A673 (cell line): ENCODE measurements at regions not wholly inside any gene's neighbourhood (a gene's known extent, or its start where the extent isn't known, plus 50 kb on each side); places are given as distances from the start of the nearest gene placed in this dataset.

Experiments used
- BruUV-seq: library from RNA; stranded (reverse); fragments of 400-500 nt; replicated peaks from 2 replicates; lab custom pipeline; 2021; lab: Mats Ljungman, UMichigan
- CTCF ChIA-PET: fragments of 300-600 bp; sonication (Branson Sonifier 250); formaldehyde crosslinking; loops from one replicate; lab custom pipeline; 2022; ENCODE audit warnings: antibody characterized with exemption; lab: Charles Lee
- POLR2A ChIA-PET: fragments of 300-600 bp; sonication (Branson Sonifier 250); formaldehyde crosslinking; loops from one replicate; lab custom pipeline; 2022; ENCODE audit warnings: antibody characterized with exemption; ENCODE audit not compliant: low non-redundant PET; lab: Charles Lee
- DNase-seq: peaks from one replicate; pipeline ENCODE4 v3.0.0-alpha.2; 2015; ENCODE audit warnings: low spot score
- H3K27ac ChIP-seq: fragments of 200-600 bp; sonication (generic); 2 replicates; pipeline ENCODE4 v1.5.1; 2016; ENCODE audit warnings: mixed run types, low read depth, mild to moderate bottlenecking, mixed read lengths, antibody characterized with exemption, low read length; ENCODE audit not compliant: poor library complexity, severe bottlenecking
- H3K27me3 ChIP-seq: fragments of 200-600 bp; sonication (generic); replicated peaks from 2 replicates; pipeline ENCODE4 v1.6.1; 2017; ENCODE audit warnings: mixed run types, low read depth, mild to moderate bottlenecking, mixed read lengths, antibody characterized with exemption, low read length; ENCODE audit not compliant: insufficient read depth, poor library complexity
- H3K36me3 ChIP-seq: fragments of 200-600 bp; sonication (generic); 2 replicates; pipeline ENCODE4 v1.6.1; 2016; ENCODE audit warnings: mixed run types, mild to moderate bottlenecking, mixed read lengths, antibody characterized with exemption, low read length; ENCODE audit not compliant: insufficient read depth, poor library complexity, severe bottlenecking
- H3K4me1 ChIP-seq: fragments of 200-600 bp; sonication (generic); 2 replicates; pipeline ENCODE4 v1.6.1; 2017; ENCODE audit warnings: mixed run types, mild to moderate bottlenecking, mixed read lengths, antibody characterized with exemption, low read length; ENCODE audit not compliant: insufficient read depth, poor library complexity, severe bottlenecking
- H3K4me3 ChIP-seq: fragments of 200-600 bp; sonication (generic); 2 replicates; pipeline ENCODE4 v1.5.1; 2016; ENCODE audit warnings: low read depth, mixed run types, mild to moderate bottlenecking, mixed read lengths, low read length; ENCODE audit not compliant: poor library complexity, severe bottlenecking
- H3K9me3 ChIP-seq: fragments of 200-600 bp; sonication (generic); 2 replicates; pipeline ENCODE4 v1.6.1; 2016; ENCODE audit warnings: mixed run types, low read depth, mild to moderate bottlenecking, mixed read lengths, antibody characterized with exemption, low read length; ENCODE audit not compliant: poor library complexity, severe bottlenecking
- CTCF ChIP-seq: fragments of 300-800, 200-600 bp; sonication (generic); conservative IDR thresholded peaks from 2 replicates; pipeline ENCODE4 v1.5.1; 2017; ENCODE audit warnings: low read depth, mild to moderate bottlenecking, antibody characterized with exemption, low read length, moderate library complexity, mixed read lengths
- EZH2 ChIP-seq: fragments of 200-600 bp; sonication (generic); IDR thresholded peaks from 2 replicates; pipeline ENCODE4 v1.6.1; 2017; ENCODE audit warnings: borderline replicate concordance, low read depth, mild to moderate bottlenecking, mixed read lengths, antibody characterized with exemption, low read length; ENCODE audit not compliant: poor library complexity, severe bottlenecking
- intact Hi-C: fragments of 100-400 bp; cut with micrococcal nuclease; formaldehyde crosslinking; loops from one replicate; pipeline ENCODE4 v1.10.0; 2022; ENCODE audit not compliant: unreplicated experiment

GRCh38 chr3:117666325-117666724 is 956.7 kb downstream of the TUSC7 start:
- no peak for TF ChIP-seq CTCF
- no peak for TF ChIP-seq EZH2
- DNase-seq = no peak
- POLR2A ChIA-PET = interaction anchor here (0.7 kb wide), 1 partner anchor 229 kb away, joined by 5 read pairs; no protein-coding TSS in a partner anchor
- intact Hi-C loops = no loop called here
- no peaks in the 10 kb centered on the region for H3K36me3 ChIP-seq
- H3K4me3 ChIP-seq = no peak overlapping the region
- no peak overlapping the region for H3K27ac ChIP-seq
- no peaks in the 10 kb centered on the region for H3K9me3 ChIP-seq
- H3K4me1 ChIP-seq = no peaks in the 10 kb centered on the region
- BruUV-seq = no TSS peak
- CTCF ChIA-PET = no interaction called here
- no peaks in the 10 kb centered on the region for H3K27me3 ChIP-seq

- no peaks in the 10 kb centered on the region for H3K9me3 ChIP-seq
- no peak for DNase-seq
- POLR2A ChIA-PET = interaction anchor here (0.7 kb wide), 1 partner anchor 228 kb away, joined by 5 read pairs; no protein-coding TSS in a partner anchor
- no TSS peak for BruUV-seq
- H3K27me3 ChIP-seq = no peaks in the 10 kb centered on the region
- H3K36me3 ChIP-seq = no peaks in the 10 kb centered on the region
- TF ChIP-seq CTCF = no peak
- no peak for TF ChIP-seq EZH2
- H3K4me3 ChIP-seq = no peak overlapping the region
- CTCF ChIA-PET = no interaction called here
- intact Hi-C loops = no loop called here
- no peak overlapping the region for H3K27ac ChIP-seq
- H3K4me1 ChIP-seq = no peaks in the 10 kb centered on the region
These were observed 957.2 kb downstream of the TUSC7 start for GRCh38 chr3:117666812-117667211.

GRCh38 chr3:117669774-117670173 is 960.2 kb downstream of the TUSC7 start:
- no peak for TF ChIP-seq CTCF
- no peak for TF ChIP-seq EZH2
- Histone ChIP-seq H3K4me3 (no peak overlapping the region), H3K4me1 (no peaks in the 10 kb centered on the region), H3K36me3 (no peaks in the 10 kb centered on the region), H3K9me3 (no peaks in the 10 kb centered on the region), H3K27ac (no peak overlapping the region), H3K27me3 (no peaks in the 10 kb centered on the region)
- BruUV-seq = no TSS peak
- intact Hi-C loops = no loop called here
- ChIA-PET POLR2A (no interaction called here), CTCF (no interaction called here)
- no peak for DNase-seq
